ENCODE measurements at regions not wholly inside any gene's neighbourhood (a gene's known extent, or its start where the extent isn't known, plus 50 kb on each side); places are given as distances from the start of the nearest gene placed in this dataset.
"Not testable (repeated sequence)": the region's sequence is repeated elsewhere in the genome, so short reads cannot be mapped to it uniquely, and the experiment has no call there.

DNA sequence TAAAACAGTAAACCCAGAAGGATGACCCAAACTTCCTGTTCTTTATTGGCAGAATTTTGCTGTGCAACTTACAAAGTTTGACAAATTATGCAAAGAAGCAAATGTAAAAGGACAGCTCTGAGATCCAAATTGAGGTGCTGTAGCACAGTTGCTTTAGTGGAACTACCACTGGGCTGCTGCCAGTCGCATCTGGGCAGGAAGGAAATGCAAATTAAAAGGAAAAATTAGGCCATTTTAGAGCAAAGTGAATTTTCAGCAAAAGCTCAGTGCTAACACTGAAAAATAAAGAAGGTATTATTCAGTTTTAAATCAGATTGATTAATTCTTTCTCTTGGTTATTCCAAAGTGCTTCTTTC is 104.5 kb downstream of the ZMAT3 start:
- DNase-seq (ENCODE audit: low read depth in 4 of 4, low spot score in 3 of 4): no peak

DNA sequence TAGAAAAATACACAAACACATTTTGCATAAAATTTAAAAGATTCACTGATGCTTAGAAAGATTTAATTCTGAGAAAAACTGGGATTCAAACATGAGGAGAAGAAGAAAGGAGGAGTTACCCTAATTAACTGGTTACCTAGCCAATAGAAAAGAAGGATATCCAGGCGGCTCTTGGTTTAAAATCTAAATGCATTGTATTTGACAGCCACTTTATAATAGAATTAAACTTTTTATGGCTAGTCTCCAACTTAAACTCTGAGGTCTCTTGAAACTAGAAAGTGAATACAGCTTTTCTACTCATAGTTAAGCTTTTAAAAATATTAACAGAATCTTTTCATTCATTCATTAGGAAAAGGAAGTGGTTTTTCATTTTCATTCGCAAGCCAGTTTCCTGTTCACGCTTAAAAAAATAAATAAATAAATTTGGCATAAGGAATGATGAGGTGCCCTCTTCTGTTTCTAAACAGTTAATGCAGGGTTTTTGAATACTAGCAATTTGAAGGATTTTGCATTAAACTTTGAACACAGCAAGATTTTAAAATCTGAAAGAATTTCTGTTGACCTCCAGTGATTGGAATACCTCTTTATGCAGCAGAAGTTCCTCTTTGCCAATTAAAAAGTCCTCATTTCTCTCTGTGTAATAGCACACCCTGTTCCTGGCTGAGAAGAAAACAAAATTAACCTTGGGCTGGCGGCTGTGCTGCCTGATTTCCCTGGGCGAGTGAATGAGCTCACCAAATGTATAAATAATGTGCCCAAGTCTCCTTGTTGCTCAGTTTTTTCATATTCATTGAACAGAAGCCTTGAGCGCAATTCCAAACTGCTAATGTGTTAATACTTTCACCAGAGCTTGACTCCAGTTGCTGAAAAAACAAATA is 105.1 kb downstream of the ZMAT3 start:
- peak; percentile 11 to 51 (median 22) for DNase-seq (ENCODE audit: low read depth in 4 of 4, low spot score in 3 of 4)

DNA sequence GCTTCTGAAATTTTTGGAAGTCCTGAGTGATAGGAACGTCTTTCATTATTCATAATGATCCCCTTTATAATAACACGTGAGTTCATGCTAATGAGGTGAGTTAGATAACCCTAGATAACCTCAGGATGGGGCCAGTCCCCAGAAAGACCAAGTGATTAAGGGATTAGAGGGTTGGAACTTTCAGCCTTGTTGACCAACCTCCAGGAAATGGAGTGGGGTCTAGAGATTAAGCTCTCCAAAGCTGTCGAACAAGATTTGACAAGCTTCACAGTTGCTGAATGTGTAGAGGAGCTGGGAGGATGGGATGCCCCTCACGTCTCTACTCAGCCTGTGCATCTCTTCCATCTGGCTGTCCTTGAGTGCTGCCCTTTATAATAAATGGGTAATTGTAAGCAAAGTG is 107.1 kb downstream of the ZMAT3 start:
- no peak for DNase-seq (ENCODE audit: low read depth in 4 of 4, low spot score in 3 of 4)

DNA sequence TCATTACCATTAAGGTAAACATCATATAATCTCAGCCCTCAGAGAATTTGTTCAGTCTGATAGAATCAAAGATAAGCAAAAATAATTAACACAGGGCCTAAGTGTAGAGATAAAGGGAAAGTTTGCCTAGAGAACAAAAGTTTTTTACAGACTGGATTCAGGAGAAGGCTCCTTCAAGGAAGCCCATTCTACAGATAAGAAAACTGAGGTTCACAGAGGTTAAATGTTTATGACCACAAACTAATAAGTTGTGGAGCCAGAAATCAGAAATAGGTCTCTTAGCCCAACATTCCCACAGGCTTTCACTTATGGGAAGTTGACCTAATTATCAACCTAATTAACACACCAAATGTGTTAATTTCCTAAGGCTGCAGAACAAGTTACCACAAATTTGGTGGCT is 110.7 kb downstream of the ZMAT3 start:
- no peak for DNase-seq (ENCODE audit: low read depth in 4 of 4, low spot score in 3 of 4)

DNA sequence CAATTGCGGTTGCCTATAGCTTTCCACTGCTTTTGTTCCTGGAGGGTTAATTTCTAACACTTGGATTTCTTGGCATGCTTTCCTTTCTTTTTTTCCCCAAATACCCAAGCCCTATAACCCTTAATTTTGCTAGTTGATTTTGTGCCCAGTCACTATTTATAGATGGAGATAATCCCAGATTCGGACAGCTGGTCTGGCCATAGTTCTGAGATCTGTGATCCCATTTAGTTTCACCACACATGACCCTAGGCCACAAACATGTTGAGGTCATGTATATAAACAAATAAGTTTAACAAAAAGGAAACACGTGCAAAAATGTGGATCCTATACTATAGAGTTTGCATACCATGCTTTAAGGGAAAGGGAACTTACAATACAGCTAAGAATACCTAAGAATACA is 111.4 kb downstream of the ZMAT3 start:
- DNase-seq (ENCODE audit: low read depth in 4 of 4, low spot score in 3 of 4): no peak

DNA sequence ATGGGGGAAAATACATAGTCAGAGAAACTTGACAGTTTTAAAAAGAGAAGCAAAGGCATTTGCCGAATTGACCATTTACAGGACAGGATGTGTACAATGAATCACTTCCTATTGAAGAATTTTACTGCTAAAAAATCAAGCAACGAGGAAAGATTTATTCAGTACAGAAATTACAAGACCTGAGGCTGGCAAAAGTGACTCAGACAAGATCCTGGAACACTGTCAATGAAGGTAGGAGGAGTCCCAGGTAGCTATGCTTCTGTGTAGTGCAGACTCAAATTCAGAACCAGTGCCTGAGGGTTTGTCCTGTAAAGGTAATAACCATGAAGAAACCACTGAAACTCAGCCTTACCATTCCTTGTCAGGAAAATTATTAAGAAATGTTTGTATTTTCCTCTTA is 120.9 kb downstream of the ZMAT3 start:
- DNase-seq (ENCODE audit: low read depth in 4 of 4, low spot score in 3 of 4): no peak

DNA sequence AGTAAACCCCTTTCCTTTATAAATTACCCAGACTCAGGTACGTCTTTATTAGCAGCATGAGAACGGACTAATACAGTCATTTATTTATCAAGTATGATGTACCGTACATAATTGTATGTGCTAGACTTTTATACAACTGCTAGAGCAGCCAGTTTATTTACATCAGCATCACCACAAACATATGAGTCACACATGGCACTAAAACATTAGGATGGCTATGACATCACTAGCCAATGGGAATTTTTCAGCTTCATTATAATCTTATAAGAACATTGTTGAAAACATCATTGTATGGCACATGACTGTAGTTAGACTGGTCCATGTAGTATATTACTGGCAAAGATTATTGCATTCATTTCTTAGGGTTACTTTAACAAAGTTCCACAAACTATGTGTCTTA is 121.7 kb downstream of the ZMAT3 start:
- DNase-seq (ENCODE audit: low read depth in 4 of 4, low spot score in 3 of 4): no peak

DNA sequence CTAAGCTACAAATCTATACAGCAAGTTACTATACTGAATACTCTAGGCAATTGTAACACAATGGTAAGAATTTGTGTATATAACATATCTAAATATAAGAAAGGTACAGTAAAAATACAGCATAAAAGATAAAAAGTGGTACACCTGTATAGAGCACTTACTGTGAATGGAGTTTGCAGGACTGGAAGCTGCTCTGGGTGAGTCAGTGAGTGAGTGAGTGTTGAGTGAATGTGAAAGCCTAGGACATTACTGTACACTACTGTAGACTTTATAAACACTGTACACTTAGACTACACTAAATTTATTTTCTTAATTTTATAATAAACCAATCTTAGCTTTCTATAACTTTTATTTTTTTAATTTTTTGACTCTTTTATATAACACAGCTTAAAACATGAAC is 123.1 kb downstream of the ZMAT3 start:
- DNase-seq (ENCODE audit: low read depth in 4 of 4, low spot score in 3 of 4): no peak

DNA sequence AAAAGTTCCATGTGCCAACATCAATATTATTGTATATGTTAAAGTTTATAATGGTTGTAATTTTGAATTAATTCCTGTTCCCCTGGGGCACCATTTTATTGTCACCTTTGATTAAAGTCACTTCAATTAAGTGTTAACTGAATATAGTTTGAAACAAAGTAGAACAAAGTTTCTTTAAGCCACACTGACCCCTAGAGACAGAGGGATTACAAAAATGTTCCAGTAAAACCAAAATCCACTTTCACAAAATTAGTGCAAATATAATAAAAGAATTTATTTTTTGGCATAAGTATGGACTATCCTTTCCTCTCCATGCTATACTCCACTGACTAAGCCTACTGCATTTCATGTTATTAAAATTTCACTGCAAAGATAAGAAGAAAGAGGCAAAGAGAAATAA is 123.9 kb downstream of the ZMAT3 start:
- peak in 1 of 4 donors; percentile 5 for DNase-seq (ENCODE audit: low read depth in 4 of 4, low spot score in 3 of 4)

DNA sequence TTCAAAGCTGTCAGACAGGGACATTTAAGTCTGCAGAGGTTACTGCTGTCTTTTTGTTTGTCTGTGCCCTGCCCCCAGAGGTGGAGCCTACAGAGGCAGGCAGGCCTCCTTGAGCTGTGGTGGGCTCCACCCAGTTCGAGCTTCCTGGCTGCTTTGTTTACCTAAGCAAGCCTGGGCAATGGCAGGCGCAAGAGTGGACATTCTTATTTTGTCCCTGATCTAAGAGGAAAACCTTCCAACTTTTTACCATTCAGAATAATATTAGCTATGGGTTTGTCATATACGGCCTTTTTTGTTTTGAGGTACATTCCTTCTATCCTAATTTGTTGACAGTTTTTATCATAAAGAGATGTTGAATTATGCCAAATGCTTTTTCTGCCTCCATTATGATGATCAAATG is 129.3 kb downstream of the ZMAT3 start:
- not testable (repeated sequence) for DNase-seq (ENCODE audit: low read depth in 4 of 4, low spot score in 3 of 4)

DNA sequence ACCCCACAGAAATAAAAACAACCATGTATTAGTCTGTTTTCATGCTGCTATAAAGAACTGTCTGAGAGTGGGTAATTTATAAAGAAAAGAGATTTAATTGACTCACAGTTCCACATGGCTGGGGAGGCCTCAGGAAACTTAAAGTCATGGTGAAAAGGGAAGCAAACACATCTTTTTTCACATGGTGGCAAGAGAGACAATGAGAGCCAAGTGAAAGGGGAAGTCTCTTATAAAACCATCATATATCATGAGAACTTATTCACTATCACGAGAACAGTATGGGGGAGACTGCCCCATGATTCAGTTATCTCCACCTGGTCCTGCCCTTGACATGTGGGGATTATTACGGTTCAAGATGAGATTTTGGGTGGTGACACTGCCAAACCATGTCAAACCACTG is 141.5 kb downstream of the ZMAT3 start:
- no peak for DNase-seq (ENCODE audit: low read depth in 4 of 4, low spot score in 3 of 4)

DNA sequence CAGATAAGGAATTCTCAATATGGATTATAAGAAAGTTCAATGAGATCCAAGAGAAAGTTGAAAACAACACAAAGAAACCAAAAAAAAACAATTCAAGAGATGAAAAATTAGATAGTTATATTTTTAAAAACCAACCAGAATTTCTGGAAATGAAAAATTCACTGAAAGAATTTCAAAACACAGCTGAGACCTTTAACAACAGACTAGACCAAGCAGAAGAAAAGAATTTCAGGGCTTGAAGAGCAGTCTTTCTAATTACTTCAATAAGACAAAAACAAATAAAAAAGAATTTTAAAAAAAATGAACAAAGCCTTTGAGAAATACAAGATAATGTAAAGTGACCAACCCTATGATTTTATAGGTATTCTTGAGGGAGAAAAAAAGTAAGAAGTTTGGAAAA is 155.4 kb downstream of the ZMAT3 start:
- no peak for DNase-seq (ENCODE audit: low read depth in 4 of 4, low spot score in 3 of 4)

DNA sequence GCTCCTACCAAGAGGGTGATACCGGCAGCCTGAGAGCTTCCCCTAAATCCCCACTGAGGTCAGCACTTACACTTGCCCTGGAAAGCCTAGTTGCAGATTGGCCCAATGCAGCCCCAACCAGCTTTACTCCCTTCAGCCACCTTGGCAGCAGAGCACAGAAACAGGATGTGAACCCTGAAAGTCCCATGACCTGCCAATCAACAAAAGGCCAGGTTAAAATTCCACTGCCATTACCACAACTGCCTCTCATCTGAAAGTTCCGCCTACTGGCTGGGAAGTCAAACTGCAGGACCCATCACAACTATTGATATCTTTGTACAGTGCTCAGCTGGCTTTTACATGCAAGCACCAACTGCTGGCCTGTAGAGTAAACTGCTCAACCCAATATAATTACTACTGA is 156.2 kb downstream of the ZMAT3 start:
- DNase-seq (ENCODE audit: low read depth in 4 of 4, low spot score in 3 of 4): no peak

DNA sequence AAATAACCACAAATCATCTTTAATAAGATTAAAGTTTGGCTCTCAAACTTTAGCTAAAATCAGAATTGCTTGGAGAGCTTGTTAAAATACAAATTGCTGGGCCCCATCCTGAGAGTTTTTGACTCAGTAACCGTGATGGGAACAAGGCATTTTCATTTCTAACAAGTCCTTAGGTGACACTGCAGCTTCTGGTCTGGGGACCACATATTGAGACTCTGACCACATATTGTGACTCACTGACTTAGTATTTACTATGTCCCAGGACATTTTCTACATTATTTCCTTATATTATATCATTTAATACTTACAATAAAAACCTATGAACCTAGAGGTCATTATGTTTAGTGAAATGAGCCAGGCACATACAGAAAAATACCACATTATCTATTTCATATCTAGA is 164.5 kb downstream of the ZMAT3 start:
- no peak for DNase-seq (ENCODE audit: low read depth in 4 of 4, low spot score in 3 of 4)

DNA sequence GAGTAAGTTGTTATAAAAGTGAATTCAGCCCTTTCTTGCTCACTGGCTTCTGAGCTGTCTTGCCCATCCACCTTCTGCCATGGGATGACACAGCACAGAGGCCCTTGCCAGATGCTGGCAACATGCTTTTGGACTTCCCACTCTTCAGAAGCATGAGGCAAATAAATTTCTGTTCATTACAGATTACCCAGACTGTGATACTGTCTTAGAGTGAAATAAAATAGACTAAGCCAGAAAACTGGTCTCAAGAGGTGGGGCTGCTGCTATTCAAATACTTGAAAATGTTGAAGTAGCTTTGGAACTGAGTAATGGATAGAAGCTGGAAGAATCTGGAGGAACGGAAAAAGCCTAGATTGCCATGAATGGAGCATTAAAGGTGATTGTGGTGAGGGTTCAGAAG is 170.4 kb downstream of the ZMAT3 start:
- DNase-seq (ENCODE audit: low read depth in 4 of 4, low spot score in 3 of 4): no peak

DNA sequence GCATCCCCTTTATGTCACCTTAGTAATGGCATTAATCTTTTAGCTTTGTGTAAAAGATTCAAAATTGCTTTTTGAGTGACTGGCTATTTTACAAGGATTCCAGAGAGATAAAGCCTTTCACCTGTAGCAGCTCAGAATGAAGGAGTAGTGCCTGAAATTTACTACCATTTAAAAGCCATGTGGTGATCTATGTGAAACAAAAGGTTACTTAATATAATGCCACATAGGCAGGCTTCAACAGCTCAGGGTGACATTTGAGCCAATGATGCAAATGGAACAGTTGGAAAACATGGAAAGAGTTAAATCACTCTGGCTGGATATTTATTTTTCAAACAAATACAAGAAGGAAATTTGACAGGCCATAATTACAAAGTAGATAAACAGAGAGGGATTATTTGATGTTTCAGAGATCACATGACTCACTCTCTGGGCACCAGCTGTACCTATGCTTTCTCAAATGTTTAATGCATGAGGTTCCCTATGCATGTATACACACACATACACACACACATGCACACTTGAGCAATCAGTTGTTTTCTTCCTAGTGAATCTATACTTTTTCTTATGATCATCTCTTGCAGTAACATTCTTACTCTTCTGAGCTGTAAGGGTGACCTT is 171.5 kb downstream of the ZMAT3 start:
- no peak for DNase-seq (ENCODE audit: low read depth in 4 of 4, low spot score in 3 of 4)

DNA sequence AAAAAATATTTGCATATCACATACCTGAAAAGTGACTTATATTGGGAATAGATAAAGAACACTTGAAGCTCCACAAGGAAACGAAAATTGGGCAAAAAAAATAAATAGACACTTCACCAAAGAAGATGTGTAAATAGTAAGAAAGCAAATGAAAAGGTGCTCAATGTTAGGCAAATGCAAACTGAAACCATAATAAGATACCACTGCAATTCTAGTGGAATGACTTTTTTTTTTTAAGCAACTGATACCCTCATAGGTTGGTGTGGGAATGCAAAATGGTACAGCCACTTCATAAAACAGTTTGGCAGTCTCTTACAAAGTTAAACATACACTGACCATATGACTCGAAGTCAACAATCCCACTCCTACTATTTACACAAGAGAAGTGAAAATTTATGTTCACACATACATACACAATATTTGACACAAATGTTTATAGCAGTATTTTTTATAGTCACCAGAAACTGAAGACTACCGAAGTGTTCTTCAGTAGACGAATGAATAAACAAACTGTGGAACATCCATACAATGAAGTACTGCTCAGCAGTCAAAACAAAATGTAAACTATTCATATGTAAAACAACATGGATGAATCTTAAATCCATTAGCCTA is 176.3 kb downstream of the ZMAT3 start:
- no peak for DNase-seq (ENCODE audit: low read depth in 4 of 4, low spot score in 3 of 4)
